ENCODE measurements at regions not wholly inside any gene's neighbourhood (a gene's known extent, or its start where the extent isn't known, plus 50 kb on each side); places are given as distances from the start of the nearest gene placed in this dataset.

- TF ChIP-seq CTCF (IDR thresholded peaks at IDR 0.05; ENCODE audit: low read depth, low read length) (no peak), EZH2phosphoT487 (IDR thresholded peaks at IDR 0.05; ENCODE audit: low read depth) (no peak)
These were observed 279.8 kb upstream of the ARRDC4 start for GRCh38 chr15:97680606-97681220.

All from OCI-LY3 (cell line).